GM12878 (cell line): ENCODE measurements at regions not wholly inside any gene's neighbourhood (a gene's known extent, or its start where the extent isn't known, plus 50 kb on each side); places are given as distances from the start of the nearest gene placed in this dataset.

ENCODE experiments used
- ATAC-seq: fragments of 200-7000 bp; cut with Tn5 transposase; 3 replicates; pipeline ENCODE4 v1.9.1; 2020; ENCODE audit warnings: mild to moderate bottlenecking, moderate library complexity
- BruUV-seq: library from RNA; stranded (reverse); fragments of 400-500 nt; replicated peaks from 2 replicates; lab custom pipeline; 2021; lab: Mats Ljungman, UMichigan
- CTCF ChIA-PET: fragments of 300-600 bp; sonication (Branson Sonifier 250); formaldehyde crosslinking; extraction: SDS; loops from one replicate; lab custom pipeline; 2021; ENCODE audit warnings: inconsistent platforms; lab: Yijun Ruan, JAX
- POLR2A ChIA-PET: fragments of 350-600 bp; formaldehyde crosslinking; extraction: SDS; loops from one replicate; lab custom pipeline; 2021; ENCODE audit warnings: inconsistent platforms; lab: Charles Lee
- RAD21 ChIA-PET: fragments of 300-600 bp; sonication (Branson Sonifier 250); formaldehyde crosslinking; loops from one replicate; lab custom pipeline; 2023; ENCODE audit warnings: antibody characterized with exemption; ENCODE audit not compliant: unreplicated experiment; lab: Charles Lee
- SMC1A ChIA-PET: fragments of 300-600 bp; sonication (Branson Sonifier 250); formaldehyde crosslinking; loops from one replicate; lab custom pipeline; 2023; ENCODE audit not compliant: unreplicated experiment, uncharacterized antibody; lab: Charles Lee
- DNase-seq: peaks from one replicate; pipeline ENCODE4 v3.0.0-alpha.2; 2011; ENCODE audit warnings: low read depth, low spot score
- FAIRE-seq: peaks from 3 replicates; lab custom pipeline; 2011; peaks lifted over from hg19 to GRCh38; lab: Jason Lieb, UNC
- H2AFZ ChIP-seq: 2 replicates; pipeline ENCODE4 v1.6.0; 2011; ENCODE audit warnings: low read depth, low read length, control low read depth; ENCODE audit not compliant: control insufficient read depth
- H3K27ac ChIP-seq: 2 replicates; pipeline ENCODE4 v1.5.1; 2011; ENCODE audit warnings: control low read depth; ENCODE audit not compliant: control insufficient read depth, insufficient read depth
- H3K27me3 ChIP-seq, 2 experiments: replicated peaks in 1 of 2; 2 replicates each; pipeline versions ENCODE4 v1.6.0 to v1.6.1; 2011; ENCODE audit warnings: low read length in 1 of 2; ENCODE audit not compliant: control insufficient read depth in 2 of 2, insufficient read depth in 2 of 2
- H3K36me3 ChIP-seq, 2 experiments: 2 replicates each; pipeline ENCODE4 v1.5.1; 2011; ENCODE audit warnings: low read length in 1 of 2; ENCODE audit not compliant: control insufficient read depth in 2 of 2, insufficient read depth in 2 of 2
- H3K4me1 ChIP-seq: 2 replicates; pipeline ENCODE4 v1.6.1; 2011; ENCODE audit warnings: mild to moderate bottlenecking, low read length, moderate library complexity, mixed read lengths; ENCODE audit not compliant: control insufficient read depth, insufficient read depth
- H3K4me2 ChIP-seq: 2 replicates; pipeline ENCODE4 v1.6.0; 2011; ENCODE audit warnings: control low read depth; ENCODE audit not compliant: control insufficient read depth, insufficient read depth
- H3K4me3 ChIP-seq: fragments of 200-600 bp; sonication (generic); 2 replicates; pipeline ENCODE4 v1.5.1; 2016
- H3K79me2 ChIP-seq: 2 replicates; pipeline ENCODE4 v1.6.0; 2011; ENCODE audit warnings: low read length; ENCODE audit not compliant: control insufficient read depth, insufficient read depth
- H3K9ac ChIP-seq: 2 replicates; pipeline ENCODE4 v1.8.0; 2011; ENCODE audit warnings: low read length, control low read depth, mixed read lengths; ENCODE audit not compliant: control insufficient read depth, insufficient read depth
- H3K9me3 ChIP-seq: replicated peaks from 3 replicates; pipeline ENCODE4 v1.5.1; 2011; ENCODE audit warnings: mild to moderate bottlenecking, low read length; ENCODE audit not compliant: control insufficient read depth, insufficient read depth
- H4K20me1 ChIP-seq: 2 replicates; pipeline ENCODE4 v1.6.0; 2011; ENCODE audit not compliant: control insufficient read depth, insufficient read depth
- ASH2L ChIP-seq: fragments of 300-600, 200-600 bp; sonication (generic); IDR thresholded peaks from 2 replicates; pipeline ENCODE4 v1.6.1; 2017; ENCODE audit warnings: low read depth, mild to moderate bottlenecking, borderline replicate concordance
- MEF2B ChIP-seq: fragments of 450-650 bp; IDR thresholded peaks from 2 replicates; pipeline ENCODE4 v1.6.1; 2018; ENCODE audit warnings: mild to moderate bottlenecking, moderate library complexity; ENCODE audit not compliant: partially characterized antibody, poor library complexity, severe bottlenecking
- NFIC ChIP-seq: IDR thresholded peaks from 2 replicates; pipeline ENCODE4 v1.6.1; 2012; ENCODE audit warnings: low read depth, mild to moderate bottlenecking, inconsistent platforms, low read length, moderate library complexity
- NFXL1 ChIP-seq: fragments of 450-650 bp; IDR thresholded peaks from 2 replicates; pipeline ENCODE4 v1.6.1; 2017; ENCODE audit warnings: antibody characterized with exemption, mild to moderate bottlenecking, borderline replicate concordance
- NFYA ChIP-seq: IDR thresholded peaks from 2 replicates; pipeline ENCODE4 v1.6.1; 2011; ENCODE audit warnings: low read depth, mild to moderate bottlenecking, low read length, improper control_type of control experiment, borderline replicate concordance
- SP1 ChIP-seq: IDR thresholded peaks from one replicate; pipeline ENCODE4 v1.6.1; 2011; ENCODE audit warnings: low read depth, low read length
- SREBF1 ChIP-seq: IDR thresholded peaks from 2 replicates; pipeline ENCODE4 v1.6.1; 2012; ENCODE audit warnings: mild to moderate bottlenecking, low read length
- STAT3 ChIP-seq: IDR thresholded peaks from 2 replicates; pipeline ENCODE4 v1.6.1; 2011; ENCODE audit warnings: low read depth, low read length, improper control_type of control experiment
- SUPT20H ChIP-seq: IDR thresholded peaks from 2 replicates; pipeline ENCODE4 v1.6.1; 2011; ENCODE audit warnings: low read depth, mild to moderate bottlenecking, low read length, moderate library complexity, borderline replicate concordance; ENCODE audit not compliant: control insufficient read depth
- TAF1 ChIP-seq: IDR thresholded peaks from 2 replicates; pipeline ENCODE4 v1.6.1; 2011; ENCODE audit warnings: mild to moderate bottlenecking, low read depth, low read length, borderline replicate concordance
- ZBED1 ChIP-seq: IDR thresholded peaks from 2 replicates; pipeline ENCODE4 v1.6.1; 2016; ENCODE audit warnings: borderline replicate concordance
- ZNF207 ChIP-seq: fragments of 450-650 bp; IDR thresholded peaks from 2 replicates; pipeline ENCODE4 v1.6.1; 2014; ENCODE audit warnings: antibody characterized with exemption, mild to moderate bottlenecking, borderline replicate concordance
- ZNF384 ChIP-seq: IDR thresholded peaks from 2 replicates; pipeline ENCODE4 v1.6.1; 2012; ENCODE audit warnings: low read depth, mild to moderate bottlenecking, low read length, improper control_type of control experiment, borderline replicate concordance
- ZNF622 ChIP-seq: fragments of 450-650 bp; IDR thresholded peaks from 2 replicates; pipeline ENCODE4 v1.6.1; 2017; ENCODE audit warnings: mild to moderate bottlenecking, inconsistent platforms
- WGBS: methylation state at CpG from one replicate; pipeline ENCODE4 v1.1.6; 2016; ENCODE audit warnings: low lambda C conversion rate; ENCODE audit not compliant: insufficient replicate concordance, insufficient coverage; ENCODE audit errors: missing lambda C conversion rate; 5-methylcytosine and 5-hydroxymethylcytosine counted together
- in situ Hi-C: fragments of 300-500 bp; cut with MboI; formaldehyde crosslinking; loops from 9 replicates; pipeline ENCODE4 v1.14.3; 2018; ENCODE audit warnings: mixed read lengths
- intact Hi-C: fragments of 100-400 bp; cut with micrococcal nuclease; formaldehyde crosslinking; loops from one replicate; pipeline ENCODE4 v1.14.2; 2022; ENCODE audit not compliant: unreplicated experiment
- TF ChIP-seq, protein P1 (sequence below): fragments of 450-650 bp; IDR thresholded peaks from 2 replicates; pipeline ENCODE4 v1.6.1; 2014; ENCODE audit warnings: mild to moderate bottlenecking

GRCh38 chr18:2138552-2138951 lies 432.8 kb downstream of the METTL4 start:
- H3K36me3 ChIP-seq = no peaks in the 10 kb centered on the region
- in situ Hi-C loops = no loop called here
- H3K4me1 ChIP-seq = no peaks in the 10 kb centered on the region
- H3K27ac ChIP-seq = no peak overlapping the region
- intact Hi-C loops = no loop called here
- no peak overlapping the region for H3K9ac ChIP-seq
- H3K27me3 ChIP-seq = no peaks in the 10 kb centered on the region
- no peak overlapping the region for H2AFZ ChIP-seq
- RAD21 ChIA-PET = no interaction called here
- CTCF ChIA-PET = no interaction called here
- no peak overlapping the region for H3K4me2 ChIP-seq
- no peaks in the 10 kb centered on the region for H3K79me2 ChIP-seq
- ATAC-seq (no peak), DNase-seq (no peak), FAIRE-seq (no peak)
- WGBS = 46% methylated on average over 3 of the region's 3 CpGs
- POLR2A ChIA-PET = no interaction called here
- BruUV-seq = no TSS peak
- SMC1A ChIA-PET = no interaction called here
- H3K9me3 ChIP-seq = no peaks in the 10 kb centered on the region
- H3K4me3 ChIP-seq = no peak overlapping the region
- TF ChIP-seq NFYA = no peak
- no peak for TF ChIP-seq STAT3
- no peak for TF ChIP-seq ZNF207
- TF ChIP-seq, protein P1, sequence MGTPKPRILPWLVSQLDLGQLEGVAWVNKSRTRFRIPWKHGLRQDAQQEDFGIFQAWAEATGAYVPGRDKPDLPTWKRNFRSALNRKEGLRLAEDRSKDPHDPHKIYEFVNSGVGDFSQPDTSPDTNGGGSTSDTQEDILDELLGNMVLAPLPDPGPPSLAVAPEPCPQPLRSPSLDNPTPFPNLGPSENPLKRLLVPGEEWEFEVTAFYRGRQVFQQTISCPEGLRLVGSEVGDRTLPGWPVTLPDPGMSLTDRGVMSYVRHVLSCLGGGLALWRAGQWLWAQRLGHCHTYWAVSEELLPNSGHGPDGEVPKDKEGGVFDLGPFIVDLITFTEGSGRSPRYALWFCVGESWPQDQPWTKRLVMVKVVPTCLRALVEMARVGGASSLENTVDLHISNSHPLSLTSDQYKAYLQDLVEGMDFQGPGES = no peak
- no peak for TF ChIP-seq ZBED1
- TF ChIP-seq NFIC = no peak
- TF ChIP-seq MEF2B = no peak
- no peak for TF ChIP-seq ZNF384
- TF ChIP-seq TAF1 = no peak
- no peak for TF ChIP-seq ASH2L
- TF ChIP-seq ZNF622 = no peak
- no peak for TF ChIP-seq SP1
- TF ChIP-seq SREBF1 = no peak
- no peak for TF ChIP-seq SUPT20H
- TF ChIP-seq NFXL1 = no peak
- no peaks in the 10 kb centered on the region for H4K20me1 ChIP-seq
